DMS 273 (cell line): ENCODE measurements at regions not wholly inside any gene's neighbourhood (a gene's known extent, or its start where the extent isn't known, plus 50 kb on each side); places are given as distances from the start of the nearest gene placed in this dataset.
A peak's percentile ranks its signal among the peaks of the same experiment; 100 is the strongest.

ENCODE experiments used
- DNase-seq: peaks from one replicate; lab custom pipeline; 2025; ENCODE audit not compliant: unreplicated experiment; lab: John Stamatoyannopoulos, UW

- no peak for DNase-seq
Observed at GRCh38 chr2:193333539-193333938, 1138.8 kb upstream of the TMEFF2 start.

- DNase-seq: no peak
Observed at GRCh38 chr2:193332941-193333340, 1138.2 kb upstream of the TMEFF2 start.

GRCh38 chr2:193331676-193332075 is 1136.9 kb upstream of the TMEFF2 start:
- peak; percentile 15 for DNase-seq

- DNase-seq: no peak
Observed at GRCh38 chr2:193326296-193326695, 1131.6 kb upstream of the TMEFF2 start.

GRCh38 chr2:193315428-193316091 is 1120.8 kb upstream of the TMEFF2 start:
- no peak for DNase-seq

GRCh38 chr2:193303464-193303863 is 1108.7 kb upstream of the TMEFF2 start:
- no peak for DNase-seq

- DNase-seq: no peak
Observed at GRCh38 chr2:193294371-193294770, 1099.6 kb upstream of the TMEFF2 start.

GRCh38 chr2:193279361-193279760 is 1084.6 kb upstream of the TMEFF2 start:
- no peak for DNase-seq

- DNase-seq: no peak
Observed at GRCh38 chr2:193276988-193277387, 1082.3 kb upstream of the TMEFF2 start.

- no peak for DNase-seq
Observed at GRCh38 chr2:193276560-193276959, 1081.8 kb upstream of the TMEFF2 start.

- no peak for DNase-seq
Observed at GRCh38 chr2:193276069-193276468, 1081.3 kb upstream of the TMEFF2 start.

- no peak for DNase-seq
Observed at GRCh38 chr2:193272011-193272410, 1077.3 kb upstream of the TMEFF2 start.

GRCh38 chr2:193270816-193271215 is 1076.1 kb upstream of the TMEFF2 start:
- DNase-seq: no peak

- no peak for DNase-seq
Observed at GRCh38 chr2:193267496-193268002, 1072.8 kb upstream of the TMEFF2 start.

GRCh38 chr2:193253014-193253530 is 1058.3 kb upstream of the TMEFF2 start:
- DNase-seq: no peak

GRCh38 chr2:193251909-193252308 is 1057.2 kb upstream of the TMEFF2 start:
- no peak for DNase-seq

- no peak for DNase-seq
Observed at GRCh38 chr2:193250389-193250788, 1055.7 kb upstream of the TMEFF2 start.

- peak; percentile 50 for DNase-seq
Observed at GRCh38 chr2:193240752-193241151, 1046.0 kb upstream of the TMEFF2 start.

- no peak for DNase-seq
Observed at GRCh38 chr2:193231634-193232033, 1036.9 kb upstream of the TMEFF2 start.

GRCh38 chr2:193228276-193228675 is 1033.5 kb upstream of the TMEFF2 start:
- no peak for DNase-seq

- no peak for DNase-seq
Observed at GRCh38 chr2:193222454-193222853, 1027.7 kb upstream of the TMEFF2 start.

GRCh38 chr2:193219413-193219812 is 1024.7 kb upstream of the TMEFF2 start:
- DNase-seq: no peak

GRCh38 chr2:193201583-193201982 is 1006.9 kb upstream of the TMEFF2 start:
- DNase-seq: no peak
